HepG2 (cell line): ENCODE measurements at regions not wholly inside any gene's neighbourhood (a gene's known extent, or its start where the extent isn't known, plus 50 kb on each side); places are given as distances from the start of the nearest gene placed in this dataset.

Experiments
- ATAC-seq: fragments of 200-7000 bp; cut with Tn5 transposase; 3 replicates; pipeline ENCODE4 v1.9.1; 2020; ENCODE audit warnings: mild to moderate bottlenecking, moderate library complexity
- BruUV-seq: library from RNA; stranded (reverse); fragments of 400-500 nt; replicated peaks from 2 replicates; lab custom pipeline; 2021; lab: Mats Ljungman, UMichigan
- CTCF ChIA-PET: fragments of 300-600 bp; formaldehyde crosslinking; extraction: SDS; loops from one replicate; lab custom pipeline; 2021; ENCODE audit warnings: low total read pairs, inconsistent platforms, low intra/inter-chr PET ratio; lab: Yijun Ruan, JAX
- POLR2A ChIA-PET: fragments of 350-600 bp; sonication (Branson Sonifier 250); formaldehyde crosslinking; loops from one replicate; lab custom pipeline; 2020; ENCODE audit warnings: antibody characterized with exemption, inconsistent platforms; lab: Yijun Ruan, JAX
- DNase-seq: peaks from one replicate; pipeline ENCODE4 v3.0.0-alpha.2; 2015; ENCODE audit warnings: low spot score
- FAIRE-seq: peaks from 3 replicates; lab custom pipeline; 2011; peaks lifted over from hg19 to GRCh38; lab: Jason Lieb, UNC
- H2AFZ ChIP-seq: one replicate; pipeline ENCODE4 v1.6.1; 2011; ENCODE audit warnings: low read length, inconsistent platforms
- H3K27ac ChIP-seq: fragments of 300-600 bp; 3 replicates; pipeline ENCODE4 v1.8.0; 2011; ENCODE audit warnings: mixed run types, mild to moderate bottlenecking, mixed read lengths, low read length, inconsistent platforms; ENCODE audit not compliant: insufficient read depth; ENCODE audit errors: extremely low read length
- H3K27me3 ChIP-seq, 2 experiments: fragments of 200-600 bp in 1 of 2; 2 replicates in 1 of 2; 3 replicates in 1 of 2; pipeline versions ENCODE4 v1.6.0 to v1.8.0; 2011; ENCODE audit warnings: low read length in 2 of 2, mild to moderate bottlenecking in 2 of 2, moderate library complexity in 2 of 2, inconsistent platforms in 1 of 2; ENCODE audit not compliant: insufficient read depth in 2 of 2, control insufficient read depth in 1 of 2
- H3K36me3 ChIP-seq, 2 experiments: fragments of 200-600 bp in 1 of 2; replicated peaks in 1 of 2; 2 replicates in 1 of 2; 3 replicates in 1 of 2; pipeline versions ENCODE4 v1.5.1 to v1.8.0; 2011; ENCODE audit warnings: low read length in 2 of 2, inconsistent platforms in 1 of 2; ENCODE audit not compliant: insufficient read depth in 2 of 2, control insufficient read depth in 1 of 2
- H3K4me1 ChIP-seq: 2 replicates; pipeline ENCODE4 v1.5.1; 2012; ENCODE audit warnings: low read length, inconsistent platforms; ENCODE audit not compliant: insufficient read depth
- H3K4me2 ChIP-seq: 2 replicates; pipeline ENCODE4 v1.6.0; 2011; ENCODE audit warnings: low read depth, low read length, inconsistent platforms
- H3K4me3 ChIP-seq, 3 experiments: fragments of 200-600 bp in 1 of 3; sonication (generic), shearing (Covaris generic) in 1 of 3; replicated peaks in 1 of 3; 2 replicates each; pipeline ENCODE4 v1.5.1; 2011 to 2016; ENCODE audit warnings: low read length in 3 of 3, inconsistent platforms in 2 of 3, low read depth in 2 of 3, mild to moderate bottlenecking in 2 of 3, control low read depth in 1 of 3, mixed read lengths in 1 of 3; ENCODE audit not compliant: insufficient read depth in 1 of 3
- H3K79me2 ChIP-seq: one replicate; pipeline ENCODE4 v1.6.1; 2011; ENCODE audit warnings: low read length, inconsistent platforms; ENCODE audit not compliant: insufficient read depth
- H3K9ac ChIP-seq: 2 replicates; pipeline ENCODE4 v1.6.0; 2011; ENCODE audit warnings: mild to moderate bottlenecking, low read depth, low read length, inconsistent platforms; ENCODE audit not compliant: insufficient read depth
- H3K9me3 ChIP-seq: 2 replicates; pipeline ENCODE4 v1.5.1; 2012; ENCODE audit warnings: mild to moderate bottlenecking, low read length
- H4K20me1 ChIP-seq: 2 replicates; pipeline ENCODE4 v1.6.0; 2011; ENCODE audit warnings: inconsistent platforms, mild to moderate bottlenecking, low read length, moderate library complexity; ENCODE audit not compliant: insufficient read depth
- ARID3A ChIP-seq: IDR thresholded peaks from 2 replicates; pipeline ENCODE4 v1.6.1; 2012; ENCODE audit warnings: low read depth, low read length, improper control_type of control experiment
- HIC2 ChIP-seq: sonication (generic); formaldehyde crosslinking; IDR thresholded peaks from 2 replicates; pipeline ENCODE4 v1.9.0; 2022; ENCODE audit warnings: low read depth, missing genetic modification reagents
- MAFF ChIP-seq: IDR thresholded peaks from 2 replicates; pipeline ENCODE4 v1.6.1; 2011; ENCODE audit warnings: low read depth, low read length, improper control_type of control experiment
- MAFK ChIP-seq, 2 experiments: IDR thresholded peaks in 1 of 2; conservative IDR thresholded peaks in 1 of 2; 2 replicates each; pipeline ENCODE4 v1.6.1; 2011; ENCODE audit warnings: improper control_type of control experiment in 2 of 2, low read length in 2 of 2
- SOX6 ChIP-seq, 2 experiments: fragments of 450-650 bp in 1 of 2; sonication (generic) in 1 of 2; formaldehyde crosslinking in 1 of 2; IDR thresholded peaks; 2 replicates each; pipeline versions ENCODE4 v1.4.0 to v1.6.1; 2017 to 2020; ENCODE audit warnings: antibody characterized with exemption in 1 of 2, mild to moderate bottlenecking in 1 of 2, missing genetic modification reagents in 1 of 2
- TARDBP ChIP-seq: sonication (generic); formaldehyde crosslinking; IDR thresholded peaks from 2 replicates; pipeline ENCODE4 v1.8.0; 2022; ENCODE audit warnings: mild to moderate bottlenecking, missing genetic modification reagents
- ZNF121 ChIP-seq: sonication (generic); formaldehyde crosslinking; IDR thresholded peaks from 2 replicates; pipeline ENCODE4 v1.5.0; 2020; ENCODE audit warnings: mild to moderate bottlenecking, missing genetic modification reagents
- ZNF546 ChIP-seq: sonication (generic); formaldehyde crosslinking; conservative IDR thresholded peaks from 2 replicates; pipeline ENCODE4 v1.8.1; 2023; ENCODE audit warnings: mild to moderate bottlenecking, missing genetic modification reagents
- WGBS: methylation state at CpG from one replicate; pipeline ENCODE4 v1.1.6; 2017; ENCODE audit warnings: low lambda C conversion rate; 5-methylcytosine and 5-hydroxymethylcytosine counted together
- in situ Hi-C: cut with HindIII; loops from 2 replicates; pipeline ENCODE4 v1.10.0; 2017; ENCODE audit warnings: low pct_unique_long_range_greater_than_20kb; ENCODE audit not compliant: extremely low pct_ligation_motif_present
- intact Hi-C: fragments of 100-400 bp; cut with micrococcal nuclease; formaldehyde crosslinking; loops from one replicate; pipeline ENCODE4 v1.10.0; 2022; ENCODE audit not compliant: unreplicated experiment

- DNase-seq, result no peak
- Histone ChIP-seq H4K20me1 (no peaks in the 10 kb centered on the region), H3K4me3 (no peak overlapping the region), H2AFZ (no peak overlapping the region), H3K36me3 (no peaks in the 10 kb centered on the region), H3K79me2 (no peaks in the 10 kb centered on the region), H3K27ac (no peak overlapping the region), H3K27me3 (no peaks in the 10 kb centered on the region), H3K9ac (no peak overlapping the region), H3K9me3 (peaks cover 41% of the 10 kb centered on the region), H3K4me1 (no peaks in the 10 kb centered on the region), H3K4me2 (no peak overlapping the region)
- in situ Hi-C loops, result no loop called here
- BruUV-seq, result no TSS peak
- TF ChIP-seq MAFF (peak; percentile 55), ZNF121 (CRISPR knock-in tag) (no peak), MAFK (conservative IDR thresholded peaks at IDR 0.05 in 1 of 2, IDR thresholded peaks at IDR 0.05 in 1 of 2; ENCODE audit: low read length in 2 of 2) (peak; percentile 50 to 57; a peak in 3 of 4 replicates)
- POLR2A ChIA-PET, result no interaction called here
- WGBS, result 3% methylated on average over 3 of the region's 3 CpGs
- CTCF ChIA-PET, result no interaction called here
- intact Hi-C loops, result no loop called here
- no peak for FAIRE-seq
- ATAC-seq, result no peak
Measured at GRCh38 chr13:55493297-55493696, 1647.4 kb upstream of the PRR20A start.

GRCh38 chr13:55497486-55497885 lies 1643.2 kb upstream of the PRR20A start:
- no TSS peak for BruUV-seq
- no peak for FAIRE-seq
- TF ChIP-seq ZNF546 (CRISPR knock-in tag) (no peak), ARID3A (no peak), TARDBP (CRISPR knock-in tag) (no peak), SOX6 (IDR thresholded peaks at IDR 0.05) (no peak), SOX6 (CRISPR knock-in tag; IDR thresholded peaks at IDR 0.05) (no peak), HIC2 (no peak)
- ChIA-PET CTCF (no interaction called here), POLR2A (no interaction called here)
- Histone ChIP-seq H3K4me1 (no peaks in the 10 kb centered on the region), H4K20me1 (no peaks in the 10 kb centered on the region), H3K9ac (no peak overlapping the region), H2AFZ (no peak overlapping the region), H3K36me3 (no peaks in the 10 kb centered on the region), H3K4me3 (no peak overlapping the region), H3K27ac (no peak overlapping the region), H3K79me2 (no peaks in the 10 kb centered on the region), H3K4me2 (no peak overlapping the region), H3K9me3 (peaks cover 58% of the 10 kb centered on the region), H3K27me3 (no peaks in the 10 kb centered on the region)
- no peak for DNase-seq
- in situ Hi-C loops (no loop called here), intact Hi-C loops (no loop called here)
- no peak for ATAC-seq
- 4% methylated on average over 3 of the region's 3 CpGs for WGBS
